Cardiac muscle cell (in vitro differentiated cells and primary cell): ENCODE measurements at regions not wholly inside any gene's neighbourhood (a gene's known extent, or its start where the extent isn't known, plus 50 kb on each side); places are given as distances from the start of the nearest gene placed in this dataset.

Experiments
- DNase-seq, 2 donors: peaks; one replicate each; pipeline versions ENCODE4 v3.0.0 to v3.0.0-alpha.2; 2010 to 2017; ENCODE audit warnings: low read depth in 1 of 2, low spot score in 1 of 2
- H3K27ac ChIP-seq: fragments of 200-600 bp; sonication (generic); 2 replicates; pipeline ENCODE4 v1.5.1; 2016
- H3K27me3 ChIP-seq: fragments of 200-600 bp; sonication (generic); 2 replicates; pipeline ENCODE4 v1.6.0; 2016; ENCODE audit warnings: control low read depth
- H3K36me3 ChIP-seq: fragments of 200-600 bp; sonication (generic); 2 replicates; pipeline ENCODE4 v1.5.1; 2016; ENCODE audit warnings: control low read depth
- H3K4me1 ChIP-seq: fragments of 200-600 bp; sonication (generic); 2 replicates; pipeline ENCODE4 v1.8.1; 2017; ENCODE audit warnings: low read depth, mild to moderate bottlenecking, mixed run types
- H3K4me3 ChIP-seq: fragments of 200-600 bp; sonication (generic); 2 replicates; pipeline ENCODE4 v1.5.1; 2016; ENCODE audit warnings: mild to moderate bottlenecking
- H3K9me3 ChIP-seq: fragments of 200-600 bp; sonication (generic); 2 replicates; pipeline ENCODE4 v1.5.1; 2017; ENCODE audit warnings: low read depth, mild to moderate bottlenecking, control low read depth
- TF ChIP-seq, protein P1 (sequence below): IDR thresholded peaks from 2 replicates; pipeline ENCODE4 v1.5.1; 2012; ENCODE audit warnings: low read depth, mild to moderate bottlenecking, low read length

DNA sequence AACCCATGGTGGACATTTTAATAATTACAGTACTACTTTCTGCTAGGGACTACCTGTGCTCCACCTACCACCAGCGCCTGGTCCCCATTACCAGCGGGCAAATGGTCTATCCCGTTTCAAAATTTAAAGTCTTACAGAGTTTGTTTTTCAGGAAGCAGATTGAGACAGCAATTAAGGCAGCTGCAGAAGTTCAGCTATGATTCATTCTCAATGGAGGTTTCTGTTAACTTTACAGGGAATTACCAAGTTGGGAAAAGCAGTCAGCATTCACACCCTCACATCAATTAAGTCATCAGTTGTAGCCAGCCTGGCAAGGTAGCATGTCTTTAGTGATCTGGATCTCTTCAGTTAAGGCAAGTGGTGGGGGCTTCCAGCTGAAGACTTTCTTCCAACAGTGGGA is 410.6 kb upstream of the DAB2 start:
- no peak overlapping the region for H3K27ac ChIP-seq
- DNase-seq: no peak
- H3K9me3 ChIP-seq: no peaks in the 10 kb centered on the region
- no peaks in the 10 kb centered on the region for H3K27me3 ChIP-seq
- no peaks in the 10 kb centered on the region for H3K4me1 ChIP-seq
- H3K4me3 ChIP-seq: no peak overlapping the region
- TF ChIP-seq, protein P1, sequence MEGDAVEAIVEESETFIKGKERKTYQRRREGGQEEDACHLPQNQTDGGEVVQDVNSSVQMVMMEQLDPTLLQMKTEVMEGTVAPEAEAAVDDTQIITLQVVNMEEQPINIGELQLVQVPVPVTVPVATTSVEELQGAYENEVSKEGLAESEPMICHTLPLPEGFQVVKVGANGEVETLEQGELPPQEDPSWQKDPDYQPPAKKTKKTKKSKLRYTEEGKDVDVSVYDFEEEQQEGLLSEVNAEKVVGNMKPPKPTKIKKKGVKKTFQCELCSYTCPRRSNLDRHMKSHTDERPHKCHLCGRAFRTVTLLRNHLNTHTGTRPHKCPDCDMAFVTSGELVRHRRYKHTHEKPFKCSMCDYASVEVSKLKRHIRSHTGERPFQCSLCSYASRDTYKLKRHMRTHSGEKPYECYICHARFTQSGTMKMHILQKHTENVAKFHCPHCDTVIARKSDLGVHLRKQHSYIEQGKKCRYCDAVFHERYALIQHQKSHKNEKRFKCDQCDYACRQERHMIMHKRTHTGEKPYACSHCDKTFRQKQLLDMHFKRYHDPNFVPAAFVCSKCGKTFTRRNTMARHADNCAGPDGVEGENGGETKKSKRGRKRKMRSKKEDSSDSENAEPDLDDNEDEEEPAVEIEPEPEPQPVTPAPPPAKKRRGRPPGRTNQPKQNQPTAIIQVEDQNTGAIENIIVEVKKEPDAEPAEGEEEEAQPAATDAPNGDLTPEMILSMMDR: no peak
- H3K36me3 ChIP-seq: no peaks in the 10 kb centered on the region

DNA sequence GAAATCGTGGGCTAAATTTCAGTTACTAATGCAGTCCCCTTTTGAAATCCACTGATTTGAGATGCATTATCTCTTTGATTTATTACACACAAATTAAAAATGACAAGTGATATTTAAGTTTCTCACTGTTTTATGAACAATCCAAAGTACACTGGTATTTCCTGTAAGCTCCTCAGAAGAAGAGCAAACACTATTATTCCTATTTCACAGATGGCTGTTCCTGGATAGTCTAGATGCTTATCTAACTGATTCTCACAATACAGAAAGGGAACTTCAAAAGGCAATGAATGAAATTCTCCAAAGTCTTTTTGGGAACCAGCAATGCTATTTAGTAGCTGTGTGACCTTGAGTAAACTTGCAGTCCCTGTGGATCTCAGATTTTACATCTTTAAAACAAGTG is 404.7 kb upstream of the DAB2 start:
- H3K4me3 ChIP-seq: no peak overlapping the region
- TF ChIP-seq, protein P1: no peak
- no peaks in the 10 kb centered on the region for H3K27me3 ChIP-seq
- H3K27ac ChIP-seq: no peak overlapping the region
- H3K9me3 ChIP-seq: no peaks in the 10 kb centered on the region
- DNase-seq: no peak
- no peaks in the 10 kb centered on the region for H3K36me3 ChIP-seq
- H3K4me1 ChIP-seq: no peaks in the 10 kb centered on the region

- TF ChIP-seq, protein P1: no peak
- H3K27ac ChIP-seq: no peak overlapping the region
These were observed 401.3 kb upstream of the DAB2 start for GRCh38 chr5:39826051-39826450.

DNA sequence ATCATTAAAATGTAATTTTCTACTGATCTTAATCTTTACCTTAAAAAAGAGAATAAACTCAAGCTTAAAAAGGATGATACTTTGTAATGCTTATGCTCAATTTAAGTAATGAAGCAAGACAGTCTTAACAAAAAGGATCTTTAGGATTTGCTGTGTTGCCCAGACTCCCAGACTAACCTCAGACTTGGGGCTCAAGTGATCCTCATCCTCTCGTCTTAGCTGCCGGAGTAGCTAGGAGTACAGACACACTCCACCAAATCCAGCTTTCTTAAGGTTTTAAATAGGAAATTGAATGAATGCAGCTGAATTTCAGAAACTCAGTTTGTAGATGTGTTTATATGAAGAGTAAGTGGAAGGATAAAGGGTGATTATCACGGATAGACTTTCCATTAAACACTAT is 400.5 kb upstream of the DAB2 start:
- H3K9me3 ChIP-seq: no peaks in the 10 kb centered on the region
- H3K36me3 ChIP-seq: no peaks in the 10 kb centered on the region
- no peak overlapping the region for H3K27ac ChIP-seq
- H3K4me3 ChIP-seq: no peak overlapping the region
- TF ChIP-seq, protein P1: no peak
- H3K27me3 ChIP-seq: no peaks in the 10 kb centered on the region
- DNase-seq: no peak
- no peaks in the 10 kb centered on the region for H3K4me1 ChIP-seq

More at GRCh38 chr5:39826051-39826450, 401.3 kb upstream of the DAB2 start:
- H3K36me3 ChIP-seq: no peaks in the 10 kb centered on the region
- H3K4me3 ChIP-seq: no peak overlapping the region
- no peaks in the 10 kb centered on the region for H3K9me3 ChIP-seq
- no peaks in the 10 kb centered on the region for H3K4me1 ChIP-seq
- H3K27me3 ChIP-seq: no peaks in the 10 kb centered on the region
- DNase-seq: no peak

DNA sequence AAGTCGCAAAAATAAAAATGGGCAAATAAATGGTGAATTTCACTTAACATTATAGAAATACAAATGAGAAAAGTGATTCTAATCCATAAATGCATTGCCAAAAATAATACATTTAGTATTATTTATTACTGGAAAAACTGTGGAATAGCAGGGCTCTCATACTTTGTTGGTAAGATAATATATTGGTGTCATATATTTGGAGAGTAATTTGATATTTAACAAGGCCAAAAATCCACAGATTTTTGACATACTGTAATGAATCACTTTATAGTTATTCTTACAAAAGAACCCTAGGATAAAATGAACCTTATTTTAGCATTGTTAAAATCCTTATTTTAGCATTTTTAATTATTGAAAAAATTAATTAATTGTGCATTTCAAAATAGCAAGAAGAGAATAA is 397.2 kb upstream of the DAB2 start:
- Histone ChIP-seq H3K4me3 (no peak overlapping the region), H3K4me1 (no peaks in the 10 kb centered on the region), H3K27me3 (no peaks in the 10 kb centered on the region), H3K27ac (no peak overlapping the region), H3K36me3 (no peaks in the 10 kb centered on the region), H3K9me3 (no peaks in the 10 kb centered on the region)
- TF ChIP-seq, protein P1: no peak
- no peak for DNase-seq

GRCh38 chr5:39816866-39817265 is 392.1 kb upstream of the DAB2 start:
- Histone ChIP-seq H3K4me3 (no peak overlapping the region), H3K4me1 (no peaks in the 10 kb centered on the region), H3K27ac (no peak overlapping the region), H3K9me3 (no peaks in the 10 kb centered on the region), H3K27me3 (no peaks in the 10 kb centered on the region), H3K36me3 (no peaks in the 10 kb centered on the region)
- TF ChIP-seq, protein P1: no peak
- DNase-seq: no peak
